GM12891 (cell line): ENCODE measurements at regions not wholly inside any gene's neighbourhood (a gene's known extent, or its start where the extent isn't known, plus 50 kb on each side); places are given as distances from the start of the nearest gene placed in this dataset.

ENCODE experiments used
- POLR2A ChIP-seq: IDR thresholded peaks from 2 replicates; pipeline ENCODE4 v1.6.1; 2011; ENCODE audit warnings: low read depth, low read length, control low read depth
- POLR2AphosphoS5 ChIP-seq: IDR thresholded peaks from 2 replicates; pipeline ENCODE4 v1.6.1; 2011; ENCODE audit warnings: low read depth, low read length, control low read depth
- SPI1 ChIP-seq: IDR thresholded peaks from 2 replicates; pipeline ENCODE4 v1.6.1; 2011; ENCODE audit warnings: low read depth, low read length, control low read depth
- TAF1 ChIP-seq: IDR thresholded peaks from 2 replicates; pipeline ENCODE4 v1.6.1; 2011; ENCODE audit warnings: low read depth, low read length, control low read depth

DNA sequence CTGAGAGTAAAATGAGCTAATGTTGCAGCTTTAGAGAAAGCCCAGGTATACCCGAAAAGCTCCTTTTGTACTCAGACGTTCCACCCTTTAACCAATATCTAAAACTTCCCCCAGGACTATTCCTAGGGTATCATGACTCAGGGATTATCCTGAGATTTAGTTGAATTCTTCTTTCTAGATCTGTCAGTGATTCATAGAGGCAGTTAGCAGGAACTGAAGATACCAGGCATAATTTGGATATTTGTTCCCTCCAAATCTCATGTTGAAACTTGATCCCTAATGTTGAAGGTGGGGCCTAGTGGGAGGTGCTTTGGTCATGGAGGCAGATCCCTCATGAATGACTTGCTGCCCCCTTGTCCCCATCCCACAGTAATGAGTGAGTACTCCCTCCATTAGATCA is 161.2 kb upstream of the LRP1B start:
- TF ChIP-seq POLR2AphosphoS5 (no peak), POLR2A (no peak), TAF1 (no peak), SPI1 (no peak)
